GM21786 (cell line): ENCODE measurements at regions not wholly inside any gene's neighbourhood (a gene's known extent, or its start where the extent isn't known, plus 50 kb on each side); places are given as distances from the start of the nearest gene placed in this dataset.

Experiments used
- ATAC-seq: cut with Tn5 transposase; IDR thresholded peaks from one replicate; pipeline ENCODE4 v1.9.1; 2021; ENCODE audit not compliant: unreplicated experiment

DNA sequence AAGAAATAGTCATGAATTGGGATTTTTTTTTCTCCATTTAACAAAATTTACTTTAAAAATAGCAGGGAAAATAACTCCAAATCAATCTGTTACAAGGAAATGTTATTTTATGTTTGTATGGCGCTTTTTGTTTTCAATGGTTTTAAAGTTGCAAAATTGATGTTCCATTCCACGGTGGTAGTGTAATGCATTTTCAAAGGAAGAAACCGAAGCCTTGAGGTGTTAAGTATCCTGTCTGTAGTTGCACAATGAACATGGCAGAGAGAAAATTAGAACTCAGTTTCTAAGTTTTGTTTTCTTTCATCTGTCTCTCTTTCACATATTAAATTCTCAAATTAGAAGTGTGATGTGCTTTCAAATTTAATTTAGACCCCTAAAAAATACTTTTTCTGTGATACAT is 841.8 kb downstream of the USP25 start:
- ATAC-seq: no peak

DNA sequence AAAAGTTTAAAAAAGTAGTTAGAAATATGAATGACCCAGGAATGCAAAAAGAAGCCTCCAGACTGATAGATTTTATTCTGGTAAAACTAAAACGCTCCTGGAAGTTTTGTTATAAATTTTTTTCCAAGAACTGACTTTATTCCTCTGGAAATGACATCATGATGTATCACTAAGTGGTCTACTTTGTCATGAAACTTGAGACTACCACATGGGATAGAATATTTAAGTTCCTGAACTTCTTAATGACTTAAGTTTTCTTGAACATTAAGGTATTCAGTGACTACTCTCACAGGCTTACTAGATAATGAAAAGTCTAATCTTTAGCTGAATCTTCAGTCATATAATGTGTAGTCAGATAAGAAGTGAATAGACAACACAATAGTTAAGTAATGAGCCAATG is 842.2 kb downstream of the USP25 start:
- ATAC-seq: no peak

DNA sequence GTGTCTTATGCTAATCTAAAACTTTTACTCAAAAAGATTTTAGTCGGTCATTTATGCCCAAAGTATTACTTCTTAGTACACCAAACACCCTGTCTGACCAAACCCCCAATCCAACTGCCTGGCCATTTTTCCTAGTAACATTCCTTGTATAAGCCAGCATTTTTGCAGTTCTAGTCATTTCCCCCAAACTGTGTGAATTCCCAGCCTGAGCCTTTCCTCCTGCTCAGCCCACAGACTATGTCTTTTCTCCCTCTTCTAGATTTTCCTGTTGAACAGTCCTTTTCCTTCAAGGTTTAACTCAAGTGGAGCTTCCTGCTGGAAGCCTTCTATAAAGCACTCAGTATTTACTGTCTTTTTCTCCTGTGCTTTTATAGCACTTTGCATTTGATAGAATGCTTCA is 843.8 kb downstream of the USP25 start:
- no peak for ATAC-seq

DNA sequence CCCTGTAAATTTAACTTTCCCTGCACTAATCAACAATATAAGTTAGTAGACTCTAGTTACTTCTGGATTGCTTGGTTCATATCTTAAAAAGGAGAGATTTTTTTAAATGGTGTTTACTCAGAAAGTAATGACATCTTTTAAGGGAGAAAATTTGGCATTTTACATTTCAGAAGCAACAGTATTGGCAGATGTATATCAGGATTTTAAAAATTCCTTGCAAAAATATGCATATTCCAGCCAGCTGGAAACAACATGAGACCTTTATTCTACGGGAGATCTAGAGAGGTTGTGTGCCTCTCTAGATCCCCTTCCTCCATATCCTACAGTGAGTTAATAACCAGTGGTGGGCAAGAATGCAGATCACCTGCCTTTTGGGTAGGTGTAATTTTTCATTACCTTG is 848.2 kb downstream of the USP25 start:
- ATAC-seq: no peak

GRCh38 chr21:16578912-16579311 is 849.1 kb downstream of the USP25 start:
- ATAC-seq: no peak

DNA sequence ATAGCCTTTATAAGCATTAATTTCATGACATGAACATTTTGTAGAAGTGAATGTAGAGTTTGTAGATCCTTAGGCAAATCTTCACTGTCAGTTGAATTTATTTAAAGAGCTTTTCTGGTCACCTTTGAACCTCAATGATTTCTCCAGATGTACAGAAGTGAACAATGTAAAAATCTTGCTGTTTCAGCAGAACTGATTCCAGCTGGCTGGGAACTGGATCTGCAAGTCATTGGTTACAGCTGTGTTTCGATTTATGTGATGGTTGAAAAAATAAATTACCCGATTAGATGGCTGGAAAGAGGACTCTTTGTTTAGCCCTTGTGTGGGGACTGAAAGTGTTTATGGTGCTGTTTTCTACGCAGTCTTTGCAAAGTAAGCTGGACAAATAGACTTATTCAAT is 849.8 kb downstream of the USP25 start:
- ATAC-seq: no peak

- no peak for ATAC-seq
Observed at GRCh38 chr21:16580661-16581060, 850.9 kb downstream of the USP25 start.

- no peak for ATAC-seq
Observed at GRCh38 chr21:16583556-16583955, 853.8 kb downstream of the USP25 start.

GRCh38 chr21:16584756-16585155 is 855.0 kb downstream of the USP25 start:
- ATAC-seq: no peak

GRCh38 chr21:16585896-16586295 is 856.1 kb downstream of the USP25 start:
- ATAC-seq: no peak

- ATAC-seq: no peak
Observed at GRCh38 chr21:16587141-16587581, 857.4 kb downstream of the USP25 start.

- no peak for ATAC-seq
Observed at GRCh38 chr21:16587681-16588375, 858.0 kb downstream of the USP25 start.

GRCh38 chr21:16588433-16588860 is 858.7 kb downstream of the USP25 start:
- ATAC-seq: no peak

DNA sequence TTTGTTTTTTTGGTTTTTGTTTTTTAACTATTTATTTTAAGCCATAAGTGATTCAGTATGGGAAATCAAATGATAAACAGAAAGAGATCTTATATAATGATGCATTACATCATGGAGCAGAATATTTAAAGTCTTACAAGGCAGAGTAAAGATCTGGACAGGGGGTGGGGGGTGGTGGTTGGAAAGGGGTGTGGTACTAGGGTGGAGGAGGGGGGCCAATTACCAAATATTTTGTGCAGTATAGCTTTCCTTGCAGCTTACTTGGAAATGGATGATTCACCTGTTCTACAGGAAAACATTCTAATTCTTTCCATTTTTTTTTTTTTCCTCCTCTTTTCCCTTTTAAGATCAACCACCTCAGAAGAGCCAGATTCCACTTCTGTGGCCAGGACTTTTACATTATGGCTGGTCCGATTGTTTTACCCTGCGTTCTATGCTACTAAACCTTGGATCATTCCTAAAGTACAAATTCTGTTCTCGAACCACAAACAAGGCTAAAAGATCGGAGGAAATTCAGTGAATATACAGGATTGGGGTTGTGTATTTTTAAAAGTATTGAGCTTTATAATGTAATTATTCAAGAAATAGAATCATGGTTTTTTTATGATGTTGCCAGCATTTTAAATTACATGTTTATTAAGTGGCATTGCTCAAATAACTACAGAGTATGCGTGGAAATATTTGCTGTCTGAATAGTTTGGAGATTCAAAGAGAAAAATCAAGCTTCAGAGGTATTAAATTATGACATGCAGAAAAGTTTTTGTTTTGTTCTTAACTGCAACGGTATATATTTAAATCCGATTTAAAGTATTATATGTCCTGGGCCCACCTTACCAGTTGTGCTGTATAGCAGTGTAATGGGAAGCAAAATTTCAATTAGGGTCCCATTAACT is 859.5 kb downstream of the USP25 start:
- ATAC-seq: no peak

DNA sequence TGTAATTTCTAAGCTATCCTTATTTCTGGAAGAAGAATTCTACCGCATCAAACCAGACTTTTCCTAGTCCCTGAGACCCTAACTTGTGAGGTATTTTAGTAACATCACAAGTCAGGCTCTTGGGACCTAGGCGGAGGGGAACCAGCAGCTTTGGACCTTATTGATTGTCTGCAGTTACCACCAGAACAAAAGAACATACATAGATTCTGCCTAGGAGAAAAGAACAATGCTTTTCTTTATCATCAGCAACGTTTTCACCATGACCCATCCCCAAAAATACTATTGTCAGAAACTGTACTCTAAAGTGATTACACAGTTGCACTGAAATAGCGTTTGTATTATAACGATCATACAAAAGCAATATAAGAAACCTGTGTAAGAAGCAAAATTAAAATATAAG is 860.4 kb downstream of the USP25 start:
- ATAC-seq: no peak

- ATAC-seq: no peak
Observed at GRCh38 chr21:16590641-16591292, 861.0 kb downstream of the USP25 start.

DNA sequence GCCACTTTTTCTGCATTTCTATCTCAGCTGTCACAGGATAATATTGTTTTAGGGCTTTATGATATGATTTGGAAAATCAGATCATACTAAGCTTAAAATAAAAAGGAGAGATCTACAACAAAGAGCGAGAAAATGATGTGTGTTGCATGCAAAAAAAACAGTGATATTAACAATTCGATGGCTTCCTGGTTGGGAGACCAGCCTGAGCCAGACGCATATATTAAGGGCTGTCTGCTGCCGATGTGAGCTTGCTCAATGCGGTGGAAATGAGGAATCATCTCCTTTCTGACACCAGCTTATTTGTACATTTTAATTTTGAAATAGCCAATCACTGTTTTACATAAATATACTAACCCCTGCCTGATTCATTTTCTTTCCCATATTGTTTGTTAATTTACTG is 862.6 kb downstream of the USP25 start:
- ATAC-seq: no peak

- no peak for ATAC-seq
Observed at GRCh38 chr21:16594191-16594590, 864.4 kb downstream of the USP25 start.

DNA sequence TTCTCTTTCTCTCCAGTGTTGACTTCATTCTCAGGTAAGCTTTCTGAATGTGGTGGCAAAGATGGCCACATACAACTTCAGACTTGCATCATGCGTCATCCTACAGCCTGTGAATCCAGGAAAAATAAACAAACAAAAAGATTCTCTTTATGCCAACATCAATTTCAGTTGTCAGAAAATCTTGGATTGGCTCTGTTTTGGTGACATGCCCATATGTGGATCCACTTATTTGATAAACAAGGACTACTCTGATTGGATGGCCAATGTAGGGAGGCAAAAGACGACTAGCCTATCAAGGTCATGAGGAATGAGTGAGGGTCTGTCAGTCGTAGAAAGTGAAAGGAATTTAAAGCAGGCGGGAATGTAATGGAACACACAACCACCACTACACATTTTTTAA is 866.6 kb downstream of the USP25 start:
- no peak for ATAC-seq

DNA sequence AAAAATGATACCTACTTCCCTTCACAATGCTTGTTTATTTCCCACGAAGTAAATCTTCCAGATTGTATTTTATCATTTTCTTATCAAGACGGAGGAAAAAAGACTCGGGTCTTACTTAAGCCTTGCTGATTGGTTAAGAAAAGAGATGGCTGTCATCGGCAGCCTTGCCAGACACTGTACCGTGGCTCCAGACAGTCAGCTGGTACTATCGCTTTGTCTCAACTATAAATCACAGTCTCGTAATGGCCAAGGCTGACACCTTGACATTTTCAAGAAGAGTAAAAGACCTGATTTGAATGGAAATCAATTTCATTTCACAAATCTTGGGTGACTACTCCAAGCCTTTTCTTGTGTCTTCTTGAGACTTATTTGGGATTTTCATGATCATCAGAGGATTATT is 868.0 kb downstream of the USP25 start:
- no peak for ATAC-seq

DNA sequence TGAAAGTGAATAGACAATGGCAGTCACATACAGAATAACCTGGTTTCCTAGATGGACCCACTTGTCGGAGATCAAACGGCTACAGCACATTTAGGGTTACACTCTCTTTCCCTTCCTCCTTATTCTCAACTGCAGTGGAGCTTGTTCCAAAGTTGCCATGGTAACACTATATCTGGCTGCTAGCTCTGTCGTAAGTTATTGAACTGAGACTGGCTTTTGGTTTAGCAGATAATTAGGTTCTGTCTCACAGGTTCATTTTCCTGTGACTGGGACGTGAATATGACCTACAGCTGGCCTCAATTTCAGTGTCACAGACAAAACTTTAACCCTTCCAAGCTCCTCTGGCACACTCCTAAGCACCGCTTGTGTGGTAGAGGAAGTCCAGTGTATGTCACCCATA is 875.8 kb downstream of the USP25 start:
- no peak for ATAC-seq

GRCh38 chr21:16606271-16606670 is 876.5 kb downstream of the USP25 start:
- ATAC-seq: no peak
